ENCODE measurements at regions not wholly inside any gene's neighbourhood (a gene's known extent, or its start where the extent isn't known, plus 50 kb on each side); places are given as distances from the start of the nearest gene placed in this dataset.

- Histone ChIP-seq H3K4me1 (no peaks in the 10 kb centered on the region), H3K27ac (no peak overlapping the region), H3K4me3 (no peak overlapping the region), H3K27me3 (no peaks in the 10 kb centered on the region), H3K9me3 (no peaks in the 10 kb centered on the region), H3K36me3 (no peaks in the 10 kb centered on the region)
- no peak for TF ChIP-seq CTCF (IDR thresholded peaks at IDR 0.05)
- DNase-seq (ENCODE audit: low spot score): no peak
Measured at GRCh38 chr2:103875131-103875530, 978.8 kb upstream of the POU3F3 start.

DNA sequence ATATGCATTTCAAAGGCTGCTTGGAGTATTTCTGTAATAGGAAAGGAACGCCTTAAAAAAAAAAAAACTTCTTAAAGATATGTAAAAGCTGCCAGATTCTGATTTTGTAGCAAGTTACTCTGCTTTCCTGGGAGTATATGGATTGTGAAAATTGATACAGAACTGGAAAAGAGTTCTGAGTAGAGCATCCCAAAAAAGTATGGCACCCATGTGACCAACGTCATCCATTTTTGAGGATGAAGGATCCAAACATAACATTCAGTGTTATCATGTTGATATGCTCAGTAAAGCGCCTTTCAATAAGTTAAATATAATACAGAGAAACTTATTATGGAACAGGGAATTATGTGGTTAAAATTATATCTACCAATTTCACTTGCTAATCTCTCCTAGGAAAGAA lies 978.4 kb upstream of the POU3F3 start:
- Histone ChIP-seq H3K4me3 (no peak overlapping the region), H3K4me1 (no peaks in the 10 kb centered on the region), H3K9me3 (no peaks in the 10 kb centered on the region), H3K36me3 (no peaks in the 10 kb centered on the region), H3K27me3 (no peaks in the 10 kb centered on the region), H3K27ac (no peak overlapping the region)
- no peak for TF ChIP-seq CTCF (IDR thresholded peaks at IDR 0.05)
- DNase-seq (ENCODE audit: low spot score): no peak

DNA sequence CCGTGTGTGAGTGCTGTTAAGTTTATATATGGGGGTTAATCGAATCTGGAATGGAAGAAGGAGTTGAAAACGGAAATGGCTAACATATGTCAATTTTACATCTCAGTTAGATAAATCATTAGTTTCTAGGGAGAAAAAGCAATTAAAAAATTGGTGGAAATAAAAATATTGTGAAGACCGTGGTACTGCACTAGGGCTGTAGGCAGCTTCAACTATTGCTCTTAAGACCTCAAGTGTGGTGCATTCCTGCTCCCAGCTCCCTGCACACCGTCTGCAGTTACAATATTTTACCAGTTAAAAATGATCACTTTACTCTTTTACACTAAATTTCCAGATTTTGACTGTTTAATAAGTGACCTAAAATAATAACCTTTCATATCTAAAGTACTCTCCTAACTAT lies 977.3 kb upstream of the POU3F3 start:
- no peak for TF ChIP-seq CTCF (IDR thresholded peaks at IDR 0.05)
- H3K4me1 ChIP-seq: no peaks in the 10 kb centered on the region
- no peak overlapping the region for H3K27ac ChIP-seq
- H3K36me3 ChIP-seq: no peaks in the 10 kb centered on the region
- H3K9me3 ChIP-seq: no peaks in the 10 kb centered on the region
- DNase-seq (ENCODE audit: low spot score): no peak
- H3K4me3 ChIP-seq: no peak overlapping the region
- no peaks in the 10 kb centered on the region for H3K27me3 ChIP-seq

GRCh38 chr2:103879101-103879500 lies 974.8 kb upstream of the POU3F3 start:
- Histone ChIP-seq H3K27me3 (no peaks in the 10 kb centered on the region), H3K4me3 (no peak overlapping the region), H3K4me1 (no peaks in the 10 kb centered on the region), H3K27ac (no peak overlapping the region), H3K9me3 (no peaks in the 10 kb centered on the region), H3K36me3 (no peaks in the 10 kb centered on the region)
- no peak for TF ChIP-seq CTCF (IDR thresholded peaks at IDR 0.05)
- DNase-seq (ENCODE audit: low spot score): no peak

- H3K4me3 ChIP-seq: no peak overlapping the region
Measured at GRCh38 chr2:103880081-103880834, 973.7 kb upstream of the POU3F3 start.

More at GRCh38 chr2:103880081-103880834, 973.7 kb upstream of the POU3F3 start:
- no peak for DNase-seq (ENCODE audit: low spot score)
- no peak for TF ChIP-seq CTCF (IDR thresholded peaks at IDR 0.05)
- H3K27ac ChIP-seq: no peak overlapping the region
- no peaks in the 10 kb centered on the region for H3K4me1 ChIP-seq
- no peaks in the 10 kb centered on the region for H3K9me3 ChIP-seq
- H3K36me3 ChIP-seq: no peaks in the 10 kb centered on the region
- H3K27me3 ChIP-seq: no peaks in the 10 kb centered on the region
